Glutamatergic neuron (in vitro differentiated cells): ENCODE measurements at regions not wholly inside any gene's neighbourhood (a gene's known extent, or its start where the extent isn't known, plus 50 kb on each side); places are given as distances from the start of the nearest gene placed in this dataset.

Experiments used
- DNase-seq: peaks from one replicate; pipeline ENCODE4 v3.0.0; 2022
- H3K27ac Mint-ChIP-seq: one replicate; pipeline ENCODE4 v1.8.0; 2020; ENCODE audit warnings: mild to moderate bottlenecking, mixed read lengths, inconsistent platforms; ENCODE audit not compliant: unreplicated experiment
- H3K27me3 Mint-ChIP-seq: one replicate; pipeline ENCODE4 v1.8.0; 2020; ENCODE audit warnings: mild to moderate bottlenecking, moderate library complexity, mixed read lengths, inconsistent platforms; ENCODE audit not compliant: unreplicated experiment
- H3K36me3 Mint-ChIP-seq: one replicate; pipeline ENCODE4 v1.8.0; 2020; ENCODE audit warnings: mild to moderate bottlenecking, mixed read lengths, inconsistent platforms; ENCODE audit not compliant: unreplicated experiment
- H3K4me1 Mint-ChIP-seq: one replicate; pipeline ENCODE4 v1.8.0; 2020; ENCODE audit warnings: mild to moderate bottlenecking, low read depth, mixed read lengths, inconsistent platforms; ENCODE audit not compliant: unreplicated experiment
- H3K4me3 Mint-ChIP-seq: one replicate; pipeline ENCODE4 v1.8.0; 2020; ENCODE audit warnings: mild to moderate bottlenecking, mixed read lengths, inconsistent platforms; ENCODE audit not compliant: unreplicated experiment
- H3K9me3 Mint-ChIP-seq: one replicate; pipeline ENCODE4 v1.8.0; 2020; ENCODE audit warnings: mild to moderate bottlenecking, moderate library complexity, mixed read lengths, inconsistent platforms; ENCODE audit not compliant: unreplicated experiment
- TF ChIP-seq, protein P1 (sequence below): fragments of 200-600 bp; sonication (generic); IDR thresholded peaks from one replicate; pipeline ENCODE4 v1.5.0; 2021; ENCODE audit not compliant: partially characterized antibody, unreplicated experiment

- DNase-seq = peak; percentile 64
- peak overlapping the region; percentile 94 for H3K27ac Mint-ChIP-seq
- TF ChIP-seq, protein P1, sequence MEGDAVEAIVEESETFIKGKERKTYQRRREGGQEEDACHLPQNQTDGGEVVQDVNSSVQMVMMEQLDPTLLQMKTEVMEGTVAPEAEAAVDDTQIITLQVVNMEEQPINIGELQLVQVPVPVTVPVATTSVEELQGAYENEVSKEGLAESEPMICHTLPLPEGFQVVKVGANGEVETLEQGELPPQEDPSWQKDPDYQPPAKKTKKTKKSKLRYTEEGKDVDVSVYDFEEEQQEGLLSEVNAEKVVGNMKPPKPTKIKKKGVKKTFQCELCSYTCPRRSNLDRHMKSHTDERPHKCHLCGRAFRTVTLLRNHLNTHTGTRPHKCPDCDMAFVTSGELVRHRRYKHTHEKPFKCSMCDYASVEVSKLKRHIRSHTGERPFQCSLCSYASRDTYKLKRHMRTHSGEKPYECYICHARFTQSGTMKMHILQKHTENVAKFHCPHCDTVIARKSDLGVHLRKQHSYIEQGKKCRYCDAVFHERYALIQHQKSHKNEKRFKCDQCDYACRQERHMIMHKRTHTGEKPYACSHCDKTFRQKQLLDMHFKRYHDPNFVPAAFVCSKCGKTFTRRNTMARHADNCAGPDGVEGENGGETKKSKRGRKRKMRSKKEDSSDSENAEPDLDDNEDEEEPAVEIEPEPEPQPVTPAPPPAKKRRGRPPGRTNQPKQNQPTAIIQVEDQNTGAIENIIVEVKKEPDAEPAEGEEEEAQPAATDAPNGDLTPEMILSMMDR = no peak
- peaks cover 6% of the 10 kb centered on the region for H3K27me3 Mint-ChIP-seq
- H3K9me3 Mint-ChIP-seq = peaks cover 5% of the 10 kb centered on the region
- peak overlapping the region; percentile 93 for H3K4me3 Mint-ChIP-seq
- peaks cover 3% of the 10 kb centered on the region for H3K4me1 Mint-ChIP-seq
- no peaks in the 10 kb centered on the region for H3K36me3 Mint-ChIP-seq
These were observed 148.7 kb upstream of the CHRDL1 start for GRCh38 chrX:110944311-110944750.

- Mint-ChIP-seq H3K36me3 (no peaks in the 10 kb centered on the region), H3K27ac (no peak overlapping the region), H3K9me3 (peaks cover 5% of the 10 kb centered on the region), H3K4me3 (no peak overlapping the region), H3K27me3 (peaks cover 3% of the 10 kb centered on the region), H3K4me1 (peaks cover 3% of the 10 kb centered on the region)
- TF ChIP-seq, protein P1 = no peak
- no peak for DNase-seq
These were observed 146.3 kb upstream of the CHRDL1 start for GRCh38 chrX:110941906-110942305.

- Mint-ChIP-seq H3K27me3 (peaks cover 3% of the 10 kb centered on the region), H3K9me3 (peaks cover 5% of the 10 kb centered on the region), H3K27ac (no peak overlapping the region), H3K4me3 (no peak overlapping the region), H3K36me3 (no peaks in the 10 kb centered on the region), H3K4me1 (no peaks in the 10 kb centered on the region)
- DNase-seq = no peak
- TF ChIP-seq, protein P1 = no peak
These were observed 143.5 kb upstream of the CHRDL1 start for GRCh38 chrX:110938977-110939732.

- no peaks in the 10 kb centered on the region for H3K9me3 Mint-ChIP-seq
- H3K4me1 Mint-ChIP-seq = no peaks in the 10 kb centered on the region
- no peaks in the 10 kb centered on the region for H3K36me3 Mint-ChIP-seq
- no peak overlapping the region for H3K27ac Mint-ChIP-seq
- no peaks in the 10 kb centered on the region for H3K27me3 Mint-ChIP-seq
- no peak for DNase-seq
- H3K4me3 Mint-ChIP-seq = no peak overlapping the region
- TF ChIP-seq, protein P1 = no peak
These were observed 129.3 kb upstream of the CHRDL1 start for GRCh38 chrX:110924871-110925270.

DNA sequence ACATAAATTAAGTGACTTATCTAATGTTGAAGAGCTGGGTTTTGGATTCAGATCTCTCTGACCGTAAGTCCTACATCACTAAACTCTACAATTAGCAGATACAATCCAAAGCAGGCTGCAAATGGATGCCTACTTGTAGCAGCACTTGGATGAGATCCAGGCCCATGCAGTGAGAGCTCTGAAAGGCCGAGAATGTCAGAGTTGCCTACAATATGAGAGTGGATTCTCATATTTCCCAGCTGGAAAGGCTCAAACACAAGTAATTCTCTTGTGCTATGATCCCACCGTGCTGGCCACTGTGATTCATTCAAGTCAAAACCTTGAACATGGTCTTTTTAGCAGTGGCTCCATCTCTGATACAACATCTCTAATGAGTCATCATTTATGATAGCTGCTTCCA lies 125.4 kb upstream of the CHRDL1 start:
- no peak overlapping the region for H3K4me3 Mint-ChIP-seq
- no peaks in the 10 kb centered on the region for H3K27me3 Mint-ChIP-seq
- no peaks in the 10 kb centered on the region for H3K36me3 Mint-ChIP-seq
- H3K4me1 Mint-ChIP-seq = no peaks in the 10 kb centered on the region
- H3K27ac Mint-ChIP-seq = no peak overlapping the region
- no peak for DNase-seq
- TF ChIP-seq, protein P1 = no peak
- H3K9me3 Mint-ChIP-seq = no peaks in the 10 kb centered on the region
